Suprapubic skin (tissue), 3 donors: ENCODE measurements at regions not wholly inside any gene's neighbourhood (a gene's known extent, or its start where the extent isn't known, plus 50 kb on each side); places are given as distances from the start of the nearest gene placed in this dataset.

ENCODE experiments used
- POLR2A ChIP-seq, 2 donors: fragments of 450-650 bp; IDR thresholded peaks; one replicate each; pipeline ENCODE4 v1.6.1; 2017; ENCODE audit warnings: antibody characterized with exemption in 2 of 2, mild to moderate bottlenecking in 2 of 2, moderate library complexity in 2 of 2
- TF ChIP-seq, protein P1 (sequence below), 2 donors: fragments of 200-600 bp in 1 of 2; fragments of 450-650 bp in 1 of 2; sonication (generic) in 1 of 2; IDR thresholded peaks; one replicate each; pipeline ENCODE4 v1.5.1; 2016 to 2019; ENCODE audit warnings: antibody characterized with exemption in 2 of 2, mild to moderate bottlenecking in 1 of 2, moderate library complexity in 1 of 2

DNA sequence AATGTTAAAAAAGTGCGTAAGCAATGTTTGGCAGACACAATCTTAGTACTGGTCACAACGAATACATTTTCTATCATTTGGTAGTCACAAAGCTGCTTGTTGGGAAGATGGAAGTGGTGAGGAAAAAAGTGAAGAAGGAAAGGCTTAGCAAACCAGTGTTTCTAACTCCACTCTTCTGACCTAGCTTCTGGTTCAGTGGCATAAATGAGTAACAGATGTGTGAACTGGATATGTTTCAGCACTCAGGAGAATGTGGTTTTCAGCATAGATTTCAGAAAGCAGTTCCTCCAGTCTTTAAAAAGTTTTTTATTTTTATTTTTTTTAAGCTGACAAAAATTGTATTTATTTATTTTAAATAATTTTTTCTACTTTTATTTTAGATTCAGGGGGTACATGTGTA lies 357.1 kb downstream of the CPS1 start:
- TF ChIP-seq POLR2A (IDR thresholded peaks at IDR 0.05): no peak
- TF ChIP-seq, protein P1, sequence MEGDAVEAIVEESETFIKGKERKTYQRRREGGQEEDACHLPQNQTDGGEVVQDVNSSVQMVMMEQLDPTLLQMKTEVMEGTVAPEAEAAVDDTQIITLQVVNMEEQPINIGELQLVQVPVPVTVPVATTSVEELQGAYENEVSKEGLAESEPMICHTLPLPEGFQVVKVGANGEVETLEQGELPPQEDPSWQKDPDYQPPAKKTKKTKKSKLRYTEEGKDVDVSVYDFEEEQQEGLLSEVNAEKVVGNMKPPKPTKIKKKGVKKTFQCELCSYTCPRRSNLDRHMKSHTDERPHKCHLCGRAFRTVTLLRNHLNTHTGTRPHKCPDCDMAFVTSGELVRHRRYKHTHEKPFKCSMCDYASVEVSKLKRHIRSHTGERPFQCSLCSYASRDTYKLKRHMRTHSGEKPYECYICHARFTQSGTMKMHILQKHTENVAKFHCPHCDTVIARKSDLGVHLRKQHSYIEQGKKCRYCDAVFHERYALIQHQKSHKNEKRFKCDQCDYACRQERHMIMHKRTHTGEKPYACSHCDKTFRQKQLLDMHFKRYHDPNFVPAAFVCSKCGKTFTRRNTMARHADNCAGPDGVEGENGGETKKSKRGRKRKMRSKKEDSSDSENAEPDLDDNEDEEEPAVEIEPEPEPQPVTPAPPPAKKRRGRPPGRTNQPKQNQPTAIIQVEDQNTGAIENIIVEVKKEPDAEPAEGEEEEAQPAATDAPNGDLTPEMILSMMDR (IDR thresholded peaks at IDR 0.05): no peak
